ENCODE measurements at regions not wholly inside any gene's neighbourhood (a gene's known extent, or its start where the extent isn't known, plus 50 kb on each side); places are given as distances from the start of the nearest gene placed in this dataset.
A peak's percentile ranks its signal among the peaks of the same experiment; 100 is the strongest.

DNA sequence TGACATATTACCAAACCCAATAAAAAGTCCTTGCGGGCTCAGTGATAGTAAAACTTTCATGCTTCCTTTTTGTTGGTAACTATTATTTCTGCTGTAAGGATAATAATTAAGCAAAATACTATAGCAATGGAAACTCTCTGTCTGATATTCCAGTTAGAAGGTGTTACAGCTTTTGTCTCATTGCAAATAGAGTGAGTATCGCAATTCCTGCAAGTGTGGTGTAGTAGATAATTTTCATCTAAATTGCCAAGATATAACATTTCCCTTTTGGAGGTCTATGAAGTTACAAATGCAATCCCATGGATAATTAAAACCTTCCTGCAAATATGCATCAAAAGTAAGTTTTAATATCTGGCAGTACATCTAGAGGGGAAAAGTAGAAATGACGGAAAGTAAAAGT is 88.7 kb upstream of the CD93 start:
- TF ChIP-seq, protein P1, sequence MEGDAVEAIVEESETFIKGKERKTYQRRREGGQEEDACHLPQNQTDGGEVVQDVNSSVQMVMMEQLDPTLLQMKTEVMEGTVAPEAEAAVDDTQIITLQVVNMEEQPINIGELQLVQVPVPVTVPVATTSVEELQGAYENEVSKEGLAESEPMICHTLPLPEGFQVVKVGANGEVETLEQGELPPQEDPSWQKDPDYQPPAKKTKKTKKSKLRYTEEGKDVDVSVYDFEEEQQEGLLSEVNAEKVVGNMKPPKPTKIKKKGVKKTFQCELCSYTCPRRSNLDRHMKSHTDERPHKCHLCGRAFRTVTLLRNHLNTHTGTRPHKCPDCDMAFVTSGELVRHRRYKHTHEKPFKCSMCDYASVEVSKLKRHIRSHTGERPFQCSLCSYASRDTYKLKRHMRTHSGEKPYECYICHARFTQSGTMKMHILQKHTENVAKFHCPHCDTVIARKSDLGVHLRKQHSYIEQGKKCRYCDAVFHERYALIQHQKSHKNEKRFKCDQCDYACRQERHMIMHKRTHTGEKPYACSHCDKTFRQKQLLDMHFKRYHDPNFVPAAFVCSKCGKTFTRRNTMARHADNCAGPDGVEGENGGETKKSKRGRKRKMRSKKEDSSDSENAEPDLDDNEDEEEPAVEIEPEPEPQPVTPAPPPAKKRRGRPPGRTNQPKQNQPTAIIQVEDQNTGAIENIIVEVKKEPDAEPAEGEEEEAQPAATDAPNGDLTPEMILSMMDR (IDR thresholded peaks at IDR 0.05; ENCODE audit: insufficient read depth, low read length), result no peak
- DNase-seq (ENCODE audit: low read depth), result no peak
- no peak overlapping the region for H3K4me3 ChIP-seq (ENCODE audit: low read depth, low read length)

DNA sequence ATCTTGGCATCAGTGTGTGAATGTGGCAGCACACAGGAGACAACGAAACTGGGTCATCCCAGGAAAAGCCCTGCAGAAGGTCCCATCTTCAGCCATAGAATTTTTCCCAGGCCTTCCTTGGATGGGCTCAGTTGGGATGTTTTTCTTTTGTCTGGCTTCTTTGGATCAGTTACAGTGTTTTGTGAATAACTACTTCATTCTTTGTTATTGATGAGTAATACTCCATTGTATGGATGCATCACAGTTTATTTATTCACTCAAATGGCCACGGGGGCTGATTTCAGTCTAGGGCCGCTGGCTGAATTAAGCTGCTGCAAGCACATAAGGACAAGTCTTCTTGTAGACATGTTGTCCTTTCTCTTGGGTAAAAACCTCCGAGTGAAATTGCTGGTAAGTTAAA is 81.3 kb upstream of the CD93 start:
- peak; percentile 57 for DNase-seq (ENCODE audit: low read depth)
- H3K4me3 ChIP-seq (ENCODE audit: low read depth, low read length), result no peak overlapping the region
- TF ChIP-seq, protein P1 (IDR thresholded peaks at IDR 0.05; ENCODE audit: insufficient read depth, low read length), result no peak

DNA sequence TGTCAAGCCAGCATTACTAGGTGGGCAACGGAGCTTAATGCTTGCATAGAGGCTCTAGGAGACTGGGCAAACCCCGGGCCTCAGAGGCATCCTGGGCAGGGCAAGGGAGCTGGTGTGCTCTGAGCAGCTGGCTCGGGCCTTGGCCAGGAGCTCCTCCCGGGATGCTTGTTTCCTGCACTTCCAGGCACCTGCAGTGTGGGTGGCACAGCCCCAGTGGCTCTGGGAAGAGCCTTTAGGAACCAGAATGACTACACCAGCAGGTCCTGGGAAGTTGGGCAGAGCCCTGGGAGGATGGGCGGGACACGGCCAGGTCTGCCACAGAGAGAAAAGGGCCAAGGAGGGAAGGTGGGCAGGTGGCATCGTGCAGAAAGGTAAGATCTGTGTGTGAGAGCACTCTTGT is 80.4 kb upstream of the CD93 start:
- TF ChIP-seq, protein P1 (IDR thresholded peaks at IDR 0.05; ENCODE audit: insufficient read depth, low read length), result no peak
- no peak overlapping the region for H3K4me3 ChIP-seq (ENCODE audit: low read depth, low read length)
- DNase-seq (ENCODE audit: low read depth), result no peak

DNA sequence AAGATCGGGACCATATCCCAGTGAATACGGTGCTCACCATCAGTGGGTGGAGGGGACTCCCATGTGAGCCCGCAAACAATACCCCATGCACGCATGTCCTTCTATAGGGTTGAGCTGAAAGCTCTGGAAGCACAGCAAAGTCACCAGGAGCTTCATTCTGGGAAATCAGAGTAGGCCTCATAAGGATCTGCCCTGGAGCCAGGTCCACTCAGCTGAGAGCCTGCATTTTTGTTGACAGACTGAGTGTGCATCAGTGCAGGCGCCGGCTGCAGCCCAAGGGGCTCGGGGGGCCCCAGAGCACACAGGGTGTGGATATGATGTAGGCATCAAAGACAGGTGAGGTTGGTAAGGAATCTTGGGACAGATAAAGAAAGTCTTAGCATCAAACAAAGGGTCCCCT is 79.8 kb upstream of the CD93 start:
- no peak overlapping the region for H3K4me3 ChIP-seq (ENCODE audit: low read depth, low read length)
- DNase-seq (ENCODE audit: low read depth), result no peak
- TF ChIP-seq, protein P1 (IDR thresholded peaks at IDR 0.05; ENCODE audit: insufficient read depth, low read length), result no peak

DNA sequence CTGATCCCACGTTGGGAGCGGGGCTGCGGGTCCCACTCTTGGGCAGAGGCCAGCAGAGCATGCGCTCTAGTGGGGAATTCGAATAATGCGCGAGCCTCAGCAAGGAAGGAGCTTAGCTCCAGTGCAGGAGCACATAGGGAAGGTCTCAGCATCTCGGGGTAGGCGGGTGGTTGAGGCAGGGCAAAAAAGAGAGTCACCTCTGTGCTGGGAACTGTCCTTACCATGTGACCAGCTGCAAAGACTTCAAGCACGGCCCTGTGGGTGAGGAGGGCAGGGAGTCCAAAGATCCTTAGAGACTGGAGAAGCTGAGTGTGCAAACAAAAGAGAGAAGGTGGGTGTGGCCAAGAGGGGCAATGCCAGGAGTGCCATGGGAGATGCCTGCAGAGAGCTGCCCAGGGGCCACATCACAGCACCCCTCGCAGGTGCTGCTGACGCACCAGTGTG is 79.2 kb upstream of the CD93 start:
- no peak for DNase-seq (ENCODE audit: low read depth)
- no peak overlapping the region for H3K4me3 ChIP-seq (ENCODE audit: low read depth, low read length)
- TF ChIP-seq, protein P1 (IDR thresholded peaks at IDR 0.05; ENCODE audit: insufficient read depth, low read length), result no peak

DNA sequence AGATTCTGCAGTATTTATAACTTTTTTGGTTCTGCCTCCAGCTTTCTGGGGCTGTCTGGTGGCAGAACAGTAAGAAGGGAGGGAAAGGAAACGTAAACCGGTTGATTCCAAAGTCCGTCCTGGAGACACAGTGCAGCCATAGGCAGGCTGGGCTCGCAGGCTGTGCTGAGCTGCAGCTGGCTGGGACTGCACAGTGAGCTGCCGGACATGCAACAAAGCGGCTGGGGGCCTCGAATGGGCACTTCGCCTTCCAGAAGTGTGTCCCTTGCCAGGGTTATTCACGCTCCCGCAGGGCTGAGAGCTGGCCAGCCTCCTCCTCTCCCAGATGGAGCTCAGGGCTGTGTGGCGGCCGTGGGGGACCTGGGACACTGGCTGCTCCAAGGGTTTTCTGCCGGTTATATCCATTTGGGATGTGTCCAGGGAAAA is 78.1 kb upstream of the CD93 start:
- TF ChIP-seq, protein P1 (IDR thresholded peaks at IDR 0.05; ENCODE audit: insufficient read depth, low read length), result no peak
- H3K4me3 ChIP-seq (ENCODE audit: low read depth, low read length), result no peak overlapping the region
- no peak for DNase-seq (ENCODE audit: low read depth)

DNA sequence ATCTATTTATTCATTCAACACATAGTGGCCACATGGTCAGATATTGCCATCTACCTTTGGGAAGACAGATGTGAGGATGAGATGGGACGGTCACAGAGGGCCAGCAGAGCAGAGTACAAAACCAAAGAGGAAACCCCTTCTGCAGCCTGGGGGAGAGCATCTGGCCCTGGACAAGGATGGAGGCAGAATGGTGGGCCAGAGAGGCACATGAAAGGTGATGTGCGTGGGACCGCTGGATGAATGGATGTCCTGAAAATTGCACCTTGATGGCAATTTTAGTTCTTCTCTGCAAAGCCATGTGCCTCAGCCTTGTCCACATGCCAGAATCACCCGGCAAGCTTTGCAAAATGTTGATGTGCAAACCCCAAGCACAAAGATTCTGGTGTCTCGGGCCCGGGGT is 77.4 kb upstream of the CD93 start:
- TF ChIP-seq, protein P1 (IDR thresholded peaks at IDR 0.05; ENCODE audit: insufficient read depth, low read length), result no peak
- no peak overlapping the region for H3K4me3 ChIP-seq (ENCODE audit: low read depth, low read length)
- no peak for DNase-seq (ENCODE audit: low read depth)
